ENCODE measurements at regions not wholly inside any gene's neighbourhood (a gene's known extent, or its start where the extent isn't known, plus 50 kb on each side); places are given as distances from the start of the nearest gene placed in this dataset.

GRCh38 chr18:45463451-45463850 is 151.8 kb upstream of the SLC14A2 start:
- 91% methylated on average over 3 to 6 of the region's 6 CpGs for WGBS, 2 donors (ENCODE audit: low coverage in 1 of 2)
- Histone ChIP-seq H3K4me1 (no peaks in the 10 kb centered on the region), H3K27ac (no peak overlapping the region), H3K36me3 (no peaks in the 10 kb centered on the region), H3K9me3 (no peaks in the 10 kb centered on the region), H3K4me3 (no peak overlapping the region), H3K27me3 (no peaks in the 10 kb centered on the region)
- intact Hi-C loops (cut with DNase I; ENCODE audit: low total_unique reads) (no loop called here), in situ Hi-C loops (cut with MboI; ENCODE audit: low pct_ligation_motif_present in 1 of 4, low pct_unique_long_range_greater_than_20kb in 1 of 4, low sequenced_read_pairs in 3 of 4) (no loop called here)
- DNase-seq: no peak
- TF ChIP-seq CTCF (IDR thresholded peaks at IDR 0.05): no peak
- no peak for TF ChIP-seq POLR2AphosphoS5 (IDR thresholded peaks at IDR 0.05)
- no peak for TF ChIP-seq EP300 (IDR thresholded peaks at IDR 0.05; ENCODE audit: low read depth)
- no peak for TF ChIP-seq POLR2A (IDR thresholded peaks at IDR 0.05)

DNA sequence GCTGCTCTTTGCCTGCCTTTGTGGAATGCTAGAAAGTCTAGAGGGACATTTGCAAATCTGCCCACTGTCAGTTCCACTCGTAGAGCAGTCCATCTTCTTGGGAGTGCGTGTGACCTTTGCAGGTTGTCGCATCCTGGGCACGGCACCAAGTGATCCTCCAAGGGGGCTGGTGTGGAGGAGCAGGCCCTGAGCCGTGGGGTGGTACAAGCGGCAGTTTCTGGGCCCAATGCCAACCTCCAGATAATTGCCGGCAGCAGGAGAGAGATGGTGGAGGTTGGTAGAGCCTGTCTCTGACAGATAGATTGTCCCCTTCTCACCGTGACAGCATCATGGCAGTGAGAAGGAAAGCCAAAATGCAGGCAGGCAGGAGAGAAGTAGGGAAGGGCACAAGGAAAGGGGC is 150.7 kb upstream of the SLC14A2 start:
- Histone ChIP-seq H3K4me3 (no peak overlapping the region), H3K27ac (no peak overlapping the region), H3K27me3 (no peaks in the 10 kb centered on the region), H3K4me1 (no peaks in the 10 kb centered on the region), H3K9me3 (no peaks in the 10 kb centered on the region), H3K36me3 (no peaks in the 10 kb centered on the region)
- no peak for DNase-seq
- in situ Hi-C loops (cut with MboI; ENCODE audit: low pct_ligation_motif_present in 1 of 4, low pct_unique_long_range_greater_than_20kb in 1 of 4, low sequenced_read_pairs in 3 of 4): no loop called here
- TF ChIP-seq POLR2A (IDR thresholded peaks at IDR 0.05) (no peak), CTCF (IDR thresholded peaks at IDR 0.05) (no peak), POLR2AphosphoS5 (IDR thresholded peaks at IDR 0.05) (no peak), EP300 (IDR thresholded peaks at IDR 0.05; ENCODE audit: low read depth) (no peak)
- intact Hi-C loops (cut with DNase I; ENCODE audit: low total_unique reads): no loop called here
- 53% methylated on average over 8 of the region's 8 CpGs; no CpG with 5 or more reads in 1 of the 2 donors for WGBS, 2 donors (ENCODE audit: low coverage in 1 of 2)

GRCh38 chr18:45467293-45467692 is 148.0 kb upstream of the SLC14A2 start:
- Histone ChIP-seq H3K36me3 (no peaks in the 10 kb centered on the region), H3K4me3 (no peak overlapping the region), H3K9me3 (no peaks in the 10 kb centered on the region), H3K27me3 (no peaks in the 10 kb centered on the region), H3K4me1 (no peaks in the 10 kb centered on the region), H3K27ac (no peak overlapping the region)
- intact Hi-C loops (cut with DNase I; ENCODE audit: low total_unique reads): no loop called here
- no peak for DNase-seq
- in situ Hi-C loops (cut with MboI; ENCODE audit: low pct_ligation_motif_present in 1 of 4, low pct_unique_long_range_greater_than_20kb in 1 of 4, low sequenced_read_pairs in 3 of 4): no loop called here
- 63 to 83% methylated on average over 1 to 2 of the region's 2 CpGs for WGBS, 2 donors (ENCODE audit: low coverage in 1 of 2)
- no peak for TF ChIP-seq POLR2A (IDR thresholded peaks at IDR 0.05)

GRCh38 chr18:45467945-45468344 is 147.3 kb upstream of the SLC14A2 start:
- Histone ChIP-seq H3K4me1 (no peaks in the 10 kb centered on the region), H3K27ac (no peak overlapping the region), H3K36me3 (no peaks in the 10 kb centered on the region), H3K9me3 (no peaks in the 10 kb centered on the region), H3K4me3 (no peak overlapping the region), H3K27me3 (no peaks in the 10 kb centered on the region)
- in situ Hi-C loops (cut with MboI; ENCODE audit: low pct_ligation_motif_present in 1 of 4, low pct_unique_long_range_greater_than_20kb in 1 of 4, low sequenced_read_pairs in 3 of 4): no loop called here
- TF ChIP-seq CTCF (IDR thresholded peaks at IDR 0.05) (no peak), EP300 (IDR thresholded peaks at IDR 0.05; ENCODE audit: low read depth) (no peak), POLR2AphosphoS5 (IDR thresholded peaks at IDR 0.05) (no peak), POLR2A (IDR thresholded peaks at IDR 0.05) (no peak)
- no peak for DNase-seq
- intact Hi-C loops (cut with DNase I; ENCODE audit: low total_unique reads): no loop called here
- 76% methylated on average over 2 of the region's 2 CpGs; no CpG with 5 or more reads in 1 of the 2 donors for WGBS, 2 donors (ENCODE audit: low coverage in 1 of 2)

- WGBS, 2 donors (ENCODE audit: low coverage in 1 of 2): 51 to 76% methylated on average over 3 of the region's 3 CpGs
- TF ChIP-seq POLR2A (IDR thresholded peaks at IDR 0.05) (no peak), EP300 (IDR thresholded peaks at IDR 0.05; ENCODE audit: low read depth) (no peak), POLR2AphosphoS5 (IDR thresholded peaks at IDR 0.05) (no peak), CTCF (IDR thresholded peaks at IDR 0.05) (no peak)
- DNase-seq: peak; percentile 37
- Histone ChIP-seq H3K36me3 (no peaks in the 10 kb centered on the region), H3K9me3 (no peaks in the 10 kb centered on the region), H3K27ac (no peak overlapping the region), H3K4me1 (peaks cover 0 to 23% (median 5%) of the 10 kb centered on the region in 4 donors), H3K27me3 (no peaks in the 10 kb centered on the region), H3K4me3 (no peak overlapping the region)
- intact Hi-C loops (cut with DNase I; ENCODE audit: low total_unique reads): no loop called here
- in situ Hi-C loops (cut with MboI; ENCODE audit: low pct_ligation_motif_present in 1 of 4, low pct_unique_long_range_greater_than_20kb in 1 of 4, low sequenced_read_pairs in 3 of 4): no loop called here
Observed at GRCh38 chr18:45478889-45479288, 136.4 kb upstream of the SLC14A2 start.

Data from transverse colon (tissue), 4 donors.